ENCODE measurements at regions not wholly inside any gene's neighbourhood (a gene's known extent, or its start where the extent isn't known, plus 50 kb on each side); places are given as distances from the start of the nearest gene placed in this dataset.

GRCh38 chr13:42729857-42730402, 51.5 kb upstream of the FAM216B start:
- TF ChIP-seq POLR2A (IDR thresholded peaks at IDR 0.05; ENCODE audit: low read length) = no peak
- no peak for TF ChIP-seq GATA1 (IDR thresholded peaks at IDR 0.05; ENCODE audit: low read depth, low read length)
